HCT116 (cell line): ENCODE measurements at regions not wholly inside any gene's neighbourhood (a gene's known extent, or its start where the extent isn't known, plus 50 kb on each side); places are given as distances from the start of the nearest gene placed in this dataset.

Experiments
- ATAC-seq: fragments of 200-7000 bp; cut with Tn5 transposase; 2 replicates; pipeline ENCODE4 v1.9.1; 2020; ENCODE audit warnings: mild to moderate bottlenecking, moderate library complexity
- BruUV-seq: library from RNA; stranded (reverse); fragments of 400-500 nt; replicated peaks from 2 replicates; lab custom pipeline; 2021; lab: Mats Ljungman, UMichigan
- CTCF ChIA-PET: fragments of 300-600 bp; sonication (Branson Sonifier 250); formaldehyde crosslinking; loops from one replicate; lab custom pipeline; 2021; ENCODE audit warnings: antibody characterized with exemption; lab: Charles Lee
- POLR2A ChIA-PET: fragments of 300-600, 350-600 bp; sonication (Branson Sonifier 250); formaldehyde crosslinking; loops from one replicate; lab custom pipeline; 2021; ENCODE audit warnings: antibody characterized with exemption; lab: Charles Lee
- RAD21 ChIA-PET, 2 experiments: fragments of 300-600 bp; sonication (Branson Sonifier 250); formaldehyde crosslinking; loops; one replicate each; lab custom pipeline; 2023; ENCODE audit warnings: low total read pairs in 2 of 2; ENCODE audit not compliant: uncharacterized antibody in 2 of 2, unreplicated experiment in 2 of 2, low non-redundant PET in 1 of 2; lab: Charles Lee
- DNase-seq: peaks from one replicate; pipeline ENCODE4 v3.0.0-alpha.2; 2010; ENCODE audit warnings: low read depth, low spot score
- H2AFZ ChIP-seq: fragments of 200-600 bp; shearing (Covaris generic), sonication (generic); 2 replicates; pipeline ENCODE4 v1.6.1; 2017; ENCODE audit warnings: low read depth, mixed run types, mixed read lengths, antibody characterized with exemption, low read length; ENCODE audit not compliant: poor library complexity, severe bottlenecking
- H3K27ac ChIP-seq: 2 replicates; pipeline ENCODE4 v1.5.1; 2012; ENCODE audit warnings: low read depth, low read length
- H3K27me3 ChIP-seq: fragments of 200-600 bp; sonication (generic); 2 replicates; pipeline ENCODE4 v1.6.1; 2016; ENCODE audit warnings: mixed run types, low read length, mixed read lengths; ENCODE audit not compliant: insufficient read depth
- H3K36me3 ChIP-seq, 2 experiments: fragments of 200-500 bp in 1 of 2; fragments of 200-600 bp in 1 of 2; sonication (Bioruptor generic) in 1 of 2; sonication (generic) in 1 of 2; 2 replicates each; pipeline versions ENCODE4 v1.5.1 to v1.6.1; 2014 to 2016; ENCODE audit warnings: low read length in 2 of 2, inconsistent platforms in 1 of 2, mixed read lengths in 1 of 2, mixed run types in 1 of 2; ENCODE audit not compliant: insufficient read depth in 2 of 2, control insufficient read depth in 1 of 2
- H3K4me1 ChIP-seq, 2 experiments: fragments of 200-600 bp in 1 of 2; sonication (generic) in 1 of 2; 2 replicates each; pipeline versions ENCODE4 v1.5.1 to v1.6.1; 2012 to 2017; ENCODE audit warnings: low read length in 2 of 2, inconsistent platforms in 1 of 2, mild to moderate bottlenecking in 1 of 2, mixed read lengths in 1 of 2, mixed run types in 1 of 2, moderate library complexity in 1 of 2; ENCODE audit not compliant: insufficient read depth in 2 of 2, control insufficient read depth in 1 of 2
- H3K4me2 ChIP-seq: fragments of 200-600 bp; sonication (generic); 2 replicates; pipeline ENCODE4 v1.6.1; 2017; ENCODE audit warnings: mixed run types, low read length, mixed read lengths
- H3K4me3 ChIP-seq, 2 experiments: fragments of 200-600 bp in 1 of 2; sonication (generic) in 1 of 2; replicated peaks in 1 of 2; 2 replicates each; pipeline ENCODE4 v1.5.1; 2011 to 2016; ENCODE audit warnings: low read length in 2 of 2, control low read depth in 1 of 2, low read depth in 1 of 2, mild to moderate bottlenecking in 1 of 2, mixed read lengths in 1 of 2, mixed run types in 1 of 2
- H3K79me2 ChIP-seq: fragments of 200-600 bp; sonication (generic); 2 replicates; pipeline ENCODE4 v1.6.1; 2017; ENCODE audit warnings: mild to moderate bottlenecking, mixed run types, low read length, moderate library complexity, mixed read lengths; ENCODE audit not compliant: insufficient read depth
- H3K9ac ChIP-seq: fragments of 200-600 bp; sonication (generic); 2 replicates; pipeline ENCODE4 v1.6.1; 2016; ENCODE audit warnings: low read length, mixed read lengths
- H3K9me2 ChIP-seq: fragments of 200-600 bp; sonication (generic), shearing (Covaris generic); 2 replicates; pipeline ENCODE4 v1.6.1; 2017; ENCODE audit warnings: mixed run types, mild to moderate bottlenecking, moderate library complexity; ENCODE audit not compliant: insufficient read depth
- H3K9me3 ChIP-seq, 2 experiments: fragments of 200-500 bp in 1 of 2; fragments of 200-600 bp in 1 of 2; sonication (Bioruptor generic) in 1 of 2; sonication (generic) in 1 of 2; 2 replicates each; pipeline ENCODE4 v1.6.1; 2014 to 2017; ENCODE audit warnings: low read length in 2 of 2, mixed read lengths in 2 of 2, inconsistent platforms in 1 of 2, low read depth in 1 of 2, mild to moderate bottlenecking in 1 of 2, mixed run types in 1 of 2, moderate library complexity in 1 of 2; ENCODE audit not compliant: control insufficient read depth in 1 of 2, insufficient read depth in 1 of 2
- H4K20me1 ChIP-seq: fragments of 200-600 bp; sonication (generic), shearing (Covaris generic); 2 replicates; pipeline ENCODE4 v1.6.1; 2017; ENCODE audit warnings: mixed run types, mild to moderate bottlenecking, moderate library complexity; ENCODE audit not compliant: insufficient read depth
- CBX3 ChIP-seq: IDR thresholded peaks from 2 replicates; pipeline ENCODE4 v1.6.1; 2012; ENCODE audit warnings: low read depth
- EGR1 ChIP-seq: IDR thresholded peaks from 2 replicates; pipeline ENCODE4 v1.6.1; 2012; ENCODE audit warnings: low read depth
- JUND ChIP-seq: IDR thresholded peaks from 2 replicates; pipeline ENCODE4 v1.6.1; 2012
- SIN3A ChIP-seq: IDR thresholded peaks from 2 replicates; pipeline ENCODE4 v1.6.1; 2012; ENCODE audit warnings: low read depth
- SRF ChIP-seq: IDR thresholded peaks from 2 replicates; pipeline ENCODE4 v1.6.1; 2012; ENCODE audit warnings: low read depth
- YY1 ChIP-seq: IDR thresholded peaks from 2 replicates; pipeline ENCODE4 v1.6.1; 2011; ENCODE audit warnings: low read length, low read depth, moderate library complexity, mild to moderate bottlenecking; ENCODE audit not compliant: insufficient replicate concordance; ENCODE audit errors: extremely low read depth
- ZFX ChIP-seq: fragments of 450-650 bp; IDR thresholded peaks from 2 replicates; pipeline ENCODE4 v1.6.1; 2017
- intact Hi-C: fragments of 100-400 bp; cut with micrococcal nuclease; formaldehyde crosslinking; loops from 2 replicates; pipeline ENCODE4 v1.10.0; 2022
- TF ChIP-seq, protein P1 (sequence below): IDR thresholded peaks from 2 replicates; pipeline ENCODE4 v1.6.1; 2012; ENCODE audit warnings: low read depth

DNA sequence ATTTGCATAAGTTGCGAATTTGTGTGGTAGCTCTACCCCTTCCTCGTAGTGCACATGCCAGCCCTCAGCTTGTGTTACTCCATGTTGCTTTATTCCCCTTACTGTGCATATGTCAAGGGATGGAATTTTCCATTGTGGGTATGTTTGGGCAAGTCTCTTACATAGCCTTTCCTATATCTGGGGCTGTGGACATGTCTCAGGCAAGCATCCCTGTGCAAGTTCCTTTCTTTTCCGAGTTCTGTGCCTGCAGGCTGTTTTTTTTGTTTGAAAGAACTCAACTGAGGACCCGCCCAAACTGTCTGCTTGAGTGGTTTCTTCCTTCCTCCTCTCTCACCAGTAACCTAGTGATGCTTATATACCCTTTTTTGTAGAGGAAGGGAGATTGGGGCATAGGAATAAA lies 1739.1 kb upstream of the PIK3C3 start:
- CTCF ChIA-PET = no interaction called here
- POLR2A ChIA-PET = no interaction called here

DNA sequence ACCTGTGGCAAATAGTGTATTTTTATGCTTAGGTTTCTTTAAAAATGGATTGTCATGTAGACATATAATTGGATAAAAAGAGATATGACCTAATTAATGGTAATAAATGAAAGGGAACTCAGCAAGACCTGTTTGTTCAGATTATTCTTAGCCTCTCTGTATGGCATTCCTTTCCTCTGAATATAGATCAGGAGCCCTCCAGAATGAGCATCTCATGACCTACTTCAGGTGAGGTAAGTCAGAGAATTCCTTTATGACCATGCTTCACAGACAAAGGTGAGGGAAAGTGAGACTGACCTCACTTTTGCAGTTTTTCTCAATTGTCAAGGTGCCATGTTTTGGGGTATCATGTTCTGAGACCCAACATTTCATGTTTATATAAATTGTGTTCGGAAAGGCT lies 1744.3 kb upstream of the PIK3C3 start:
- no peaks in the 10 kb centered on the region for H3K79me2 ChIP-seq
- no peak overlapping the region for H3K9ac ChIP-seq
- BruUV-seq = no TSS peak
- no peaks in the 10 kb centered on the region for H3K27me3 ChIP-seq
- H3K4me2 ChIP-seq = no peak overlapping the region
- ChIA-PET RAD21 (no interaction called here), POLR2A (no interaction called here), CTCF (no interaction called here)
- TF ChIP-seq EGR1 = no peak
- H3K36me3 ChIP-seq = no peaks in the 10 kb centered on the region
- H2AFZ ChIP-seq = no peak overlapping the region
- no peak overlapping the region for H3K27ac ChIP-seq
- DNase-seq (no peak), ATAC-seq (no peak)
- H3K9me3 ChIP-seq = no peaks in the 10 kb centered on the region; a peak in 1 of 4 replicates
- H3K9me2 ChIP-seq = no peaks in the 10 kb centered on the region
- no peak overlapping the region for H3K4me3 ChIP-seq
- no peaks in the 10 kb centered on the region for H4K20me1 ChIP-seq
- H3K4me1 ChIP-seq = no peaks in the 10 kb centered on the region
- intact Hi-C loops = no loop called here

More for the DNA sequence above, 1739.1 kb upstream of the PIK3C3 start:
- no peak overlapping the region for H2AFZ ChIP-seq
- intact Hi-C loops = no loop called here
- no TSS peak for BruUV-seq
- RAD21 ChIA-PET = no interaction called here
- H3K4me1 ChIP-seq = no peaks in the 10 kb centered on the region
- no peaks in the 10 kb centered on the region for H3K9me3 ChIP-seq
- no peak overlapping the region for H3K27ac ChIP-seq
- no peaks in the 10 kb centered on the region for H4K20me1 ChIP-seq
- H3K36me3 ChIP-seq = no peaks in the 10 kb centered on the region
- H3K79me2 ChIP-seq = no peaks in the 10 kb centered on the region
- DNase-seq (no peak), ATAC-seq (no peak)
- TF ChIP-seq SIN3A (no peak), CBX3 (no peak), SRF (no peak), ZFX (no peak), YY1 (no peak), JUND (no peak)
- TF ChIP-seq, protein P1, sequence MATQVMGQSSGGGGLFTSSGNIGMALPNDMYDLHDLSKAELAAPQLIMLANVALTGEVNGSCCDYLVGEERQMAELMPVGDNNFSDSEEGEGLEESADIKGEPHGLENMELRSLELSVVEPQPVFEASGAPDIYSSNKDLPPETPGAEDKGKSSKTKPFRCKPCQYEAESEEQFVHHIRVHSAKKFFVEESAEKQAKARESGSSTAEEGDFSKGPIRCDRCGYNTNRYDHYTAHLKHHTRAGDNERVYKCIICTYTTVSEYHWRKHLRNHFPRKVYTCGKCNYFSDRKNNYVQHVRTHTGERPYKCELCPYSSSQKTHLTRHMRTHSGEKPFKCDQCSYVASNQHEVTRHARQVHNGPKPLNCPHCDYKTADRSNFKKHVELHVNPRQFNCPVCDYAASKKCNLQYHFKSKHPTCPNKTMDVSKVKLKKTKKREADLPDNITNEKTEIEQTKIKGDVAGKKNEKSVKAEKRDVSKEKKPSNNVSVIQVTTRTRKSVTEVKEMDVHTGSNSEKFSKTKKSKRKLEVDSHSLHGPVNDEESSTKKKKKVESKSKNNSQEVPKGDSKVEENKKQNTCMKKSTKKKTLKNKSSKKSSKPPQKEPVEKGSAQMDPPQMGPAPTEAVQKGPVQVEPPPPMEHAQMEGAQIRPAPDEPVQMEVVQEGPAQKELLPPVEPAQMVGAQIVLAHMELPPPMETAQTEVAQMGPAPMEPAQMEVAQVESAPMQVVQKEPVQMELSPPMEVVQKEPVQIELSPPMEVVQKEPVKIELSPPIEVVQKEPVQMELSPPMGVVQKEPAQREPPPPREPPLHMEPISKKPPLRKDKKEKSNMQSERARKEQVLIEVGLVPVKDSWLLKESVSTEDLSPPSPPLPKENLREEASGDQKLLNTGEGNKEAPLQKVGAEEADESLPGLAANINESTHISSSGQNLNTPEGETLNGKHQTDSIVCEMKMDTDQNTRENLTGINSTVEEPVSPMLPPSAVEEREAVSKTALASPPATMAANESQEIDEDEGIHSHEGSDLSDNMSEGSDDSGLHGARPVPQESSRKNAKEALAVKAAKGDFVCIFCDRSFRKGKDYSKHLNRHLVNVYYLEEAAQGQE = no peak
- H3K9ac ChIP-seq = no peak overlapping the region
- H3K27me3 ChIP-seq = no peaks in the 10 kb centered on the region
- H3K9me2 ChIP-seq = no peaks in the 10 kb centered on the region
- H3K4me3 ChIP-seq = no peak overlapping the region
- H3K4me2 ChIP-seq = no peak overlapping the region
